Endothelial cell of umbilical vein (primary cell): ENCODE measurements at regions not wholly inside any gene's neighbourhood (a gene's known extent, or its start where the extent isn't known, plus 50 kb on each side); places are given as distances from the start of the nearest gene placed in this dataset.

Source experiments
- BruUV-seq: library from RNA; stranded (reverse); fragments of 400-500 nt; replicated peaks from 2 replicates; lab custom pipeline; 2021; lab: Mats Ljungman, UMichigan
- CTCF ChIA-PET: fragments of 300-600, 350-600 bp; sonication (Branson Sonifier 250); formaldehyde crosslinking; loops from one replicate; lab custom pipeline; 2021; ENCODE audit warnings: antibody characterized with exemption, inconsistent platforms; lab: Charles Lee
- POLR2A ChIA-PET: fragments of 300-600, 350-600 bp; sonication (Branson Sonifier 250); formaldehyde crosslinking; loops from one replicate; lab custom pipeline; 2021; ENCODE audit warnings: antibody characterized with exemption, inconsistent platforms; lab: Charles Lee
- DNase-seq: peaks from one replicate; pipeline ENCODE4 v3.0.0-alpha.2; 2011; ENCODE audit warnings: low read depth, low spot score
- FAIRE-seq: peaks from 2 replicates; lab custom pipeline; 2011; peaks lifted over from hg19 to GRCh38; lab: Jason Lieb, UNC
- H2AFZ ChIP-seq: 2 replicates; pipeline ENCODE4 v1.6.0; 2012; ENCODE audit warnings: low read depth, low read length, control low read depth, inconsistent platforms
- H3K27ac ChIP-seq: 2 replicates; pipeline ENCODE4 v1.5.1; 2011; ENCODE audit warnings: low read depth, mild to moderate bottlenecking, control low read depth, low read length, moderate library complexity; ENCODE audit not compliant: insufficient read depth
- H3K27me3 ChIP-seq, 2 experiments: 2 replicates each; pipeline versions ENCODE4 v1.6.0 to v1.6.1; 2011; ENCODE audit warnings: low read length in 2 of 2, mixed read lengths in 1 of 2; ENCODE audit not compliant: control insufficient read depth in 2 of 2, insufficient read depth in 2 of 2
- H3K36me3 ChIP-seq, 2 experiments: 2 replicates in 1 of 2; 3 replicates in 1 of 2; pipeline ENCODE4 v1.5.1; 2011; ENCODE audit warnings: low read length in 2 of 2, mild to moderate bottlenecking in 1 of 2, moderate library complexity in 1 of 2; ENCODE audit not compliant: control insufficient read depth in 2 of 2, insufficient read depth in 2 of 2; ENCODE audit errors: extremely low read depth in 1 of 2
- H3K4me1 ChIP-seq: 3 replicates; pipeline ENCODE4 v1.5.1; 2011; ENCODE audit warnings: mild to moderate bottlenecking, low read length; ENCODE audit not compliant: control insufficient read depth, insufficient read depth; ENCODE audit errors: extremely low read depth
- H3K4me2 ChIP-seq: 2 replicates; pipeline ENCODE4 v1.6.1; 2011; ENCODE audit warnings: low read length, control low read depth, mixed read lengths; ENCODE audit not compliant: insufficient read depth
- H3K4me3 ChIP-seq, 3 experiments: fragments of 200-600 bp in 1 of 3; sonication (generic), shearing (Covaris generic) in 1 of 3; replicated peaks in 1 of 3; 2 replicates each; pipeline ENCODE4 v1.5.1; 2011 to 2016; ENCODE audit warnings: control low read depth in 3 of 3, low read length in 3 of 3, mild to moderate bottlenecking in 2 of 3, inconsistent platforms in 1 of 3, low read depth in 1 of 3, moderate library complexity in 1 of 3; ENCODE audit not compliant: insufficient read depth in 1 of 3
- H3K79me2 ChIP-seq: 2 replicates; pipeline ENCODE4 v1.6.0; 2012; ENCODE audit warnings: low read length, inconsistent platforms; ENCODE audit not compliant: control insufficient read depth, insufficient read depth
- H3K9ac ChIP-seq: replicated peaks from 2 replicates; pipeline ENCODE3; 2011; ENCODE audit warnings: low read length, control low read depth; ENCODE audit not compliant: insufficient read depth; ENCODE audit errors: extremely low read depth
- H3K9me1 ChIP-seq: replicated peaks from 3 replicates; pipeline ENCODE4 v1.6.0; 2011; ENCODE audit warnings: mild to moderate bottlenecking, low read length; ENCODE audit not compliant: control insufficient read depth, insufficient read depth; ENCODE audit errors: extremely low read depth
- H3K9me3 ChIP-seq: replicated peaks from 2 replicates; pipeline ENCODE4 v1.5.1; 2012; ENCODE audit warnings: low read length, inconsistent platforms; ENCODE audit not compliant: control insufficient read depth, insufficient read depth
- H4K20me1 ChIP-seq: replicated peaks from 2 replicates; pipeline ENCODE3; 2011; ENCODE audit warnings: mild to moderate bottlenecking, low read length; ENCODE audit not compliant: control insufficient read depth, insufficient read depth; ENCODE audit errors: extremely low read depth
- EZH2 ChIP-seq: IDR thresholded peaks from 2 replicates; pipeline ENCODE4 v1.6.1; 2012; ENCODE audit warnings: borderline replicate concordance, low read depth, mild to moderate bottlenecking, moderate library complexity, low read length, inconsistent platforms; ENCODE audit not compliant: severe bottlenecking
- FOS ChIP-seq: IDR thresholded peaks from 2 replicates; pipeline ENCODE4 v1.6.1; 2011; ENCODE audit warnings: mild to moderate bottlenecking, low read length, moderate library complexity, borderline replicate concordance; ENCODE audit not compliant: insufficient read depth
- GATA2 ChIP-seq: IDR thresholded peaks from 2 replicates; pipeline ENCODE4 v1.7.0; 2011; ENCODE audit warnings: low read depth, mild to moderate bottlenecking, moderate library complexity, mixed read lengths, low read length; ENCODE audit not compliant: insufficient read length, insufficient read depth
- JUN ChIP-seq: IDR thresholded peaks from 2 replicates; pipeline ENCODE4 v1.6.1; 2011; ENCODE audit warnings: borderline replicate concordance, low read depth; ENCODE audit not compliant: insufficient read length, insufficient read depth
- MYC ChIP-seq: IDR thresholded peaks from one replicate; pipeline ENCODE4 v1.6.1; 2011; ENCODE audit warnings: mild to moderate bottlenecking, low read depth, low read length
- POLR2A ChIP-seq: IDR thresholded peaks from 2 replicates; pipeline ENCODE4 v1.6.1; 2012; ENCODE audit warnings: low read depth, mild to moderate bottlenecking, control low read depth, low read length
- POLR2AphosphoS5 ChIP-seq: IDR thresholded peaks from 2 replicates; pipeline ENCODE4 v1.6.1; 2012; ENCODE audit warnings: low read depth, mild to moderate bottlenecking, control low read depth, low read length, moderate library complexity; ENCODE audit not compliant: insufficient read depth
- dilution Hi-C: fragments of 300-500 bp; cut with MboI; formaldehyde crosslinking; loops from one replicate; pipeline ENCODE4 v1.15.0; 2019; ENCODE audit warnings: low sequenced_read_pairs; ENCODE audit not compliant: extremely low pct_ligation_motif_present
- intact Hi-C: fragments of 100-400 bp; cut with micrococcal nuclease; formaldehyde crosslinking; loops from one replicate; pipeline ENCODE4 v1.10.0; 2022
- TF ChIP-seq, protein P1 (sequence below): IDR thresholded peaks from 2 replicates; pipeline ENCODE4 v1.6.1; 2011; ENCODE audit not compliant: insufficient read depth, insufficient read length
- TF ChIP-seq, protein P2 (sequence below), 2 donors: IDR thresholded peaks; 1 replicate in 1 of 2; 2 replicates in 1 of 2; pipeline ENCODE4 v1.5.1; 2011; ENCODE audit warnings: low read length in 2 of 2, mild to moderate bottlenecking in 2 of 2, moderate library complexity in 2 of 2, control low read depth in 1 of 2, inconsistent platforms in 1 of 2, low read depth in 1 of 2; ENCODE audit not compliant: insufficient read depth in 1 of 2; ENCODE audit errors: extremely low read depth in 1 of 2

DNA sequence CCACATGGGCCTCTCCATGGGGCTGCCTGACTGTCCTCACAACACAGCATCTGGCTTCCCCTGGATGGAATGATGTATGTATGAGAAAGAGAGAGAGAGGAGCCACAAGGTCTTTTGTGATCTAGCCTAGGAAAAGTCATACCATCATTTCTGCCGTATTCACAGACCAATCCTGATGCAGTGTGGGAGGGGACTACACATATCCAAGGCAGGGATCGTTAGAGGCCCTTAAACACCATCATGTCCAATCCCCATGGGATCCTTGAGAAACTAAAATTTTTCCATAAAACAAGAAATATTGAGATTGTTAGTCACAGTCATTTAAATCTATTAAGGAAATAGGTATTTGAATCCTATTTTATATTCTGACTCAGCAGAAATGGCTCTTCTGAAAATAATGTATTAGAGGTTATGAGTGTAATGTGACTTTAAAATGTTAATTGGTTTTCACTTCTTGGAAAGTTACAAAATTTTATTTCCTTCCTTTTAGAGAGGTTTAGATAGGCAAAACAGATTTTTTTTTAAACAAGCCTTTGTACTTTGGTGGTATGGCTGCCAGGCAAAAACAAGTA is 65.1 kb upstream of the TSC22D2 start:
- DNase-seq (no peak), FAIRE-seq (no peak)
- Histone ChIP-seq H3K4me2 (no peak overlapping the region), H3K27ac (no peak overlapping the region), H2AFZ (no peak overlapping the region), H3K9me3 (no peaks in the 10 kb centered on the region), H3K27me3 (no peaks in the 10 kb centered on the region), H3K36me3 (no peaks in the 10 kb centered on the region), H3K9me1 (no peaks in the 10 kb centered on the region), H3K4me1 (peaks cover 7% of the 10 kb centered on the region), H4K20me1 (no peaks in the 10 kb centered on the region), H3K4me3 (no peak overlapping the region), H3K79me2 (no peaks in the 10 kb centered on the region), H3K9ac (no peak overlapping the region)
- TF ChIP-seq JUN (no peak), POLR2A (no peak), GATA2 (no peak), FOS (no peak), EZH2 (no peak), POLR2AphosphoS5 (no peak), MYC (no peak)
- TF ChIP-seq, protein P1, sequence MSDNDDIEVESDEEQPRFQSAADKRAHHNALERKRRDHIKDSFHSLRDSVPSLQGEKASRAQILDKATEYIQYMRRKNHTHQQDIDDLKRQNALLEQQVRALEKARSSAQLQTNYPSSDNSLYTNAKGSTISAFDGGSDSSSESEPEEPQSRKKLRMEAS, result no peak
- TF ChIP-seq, protein P2, sequence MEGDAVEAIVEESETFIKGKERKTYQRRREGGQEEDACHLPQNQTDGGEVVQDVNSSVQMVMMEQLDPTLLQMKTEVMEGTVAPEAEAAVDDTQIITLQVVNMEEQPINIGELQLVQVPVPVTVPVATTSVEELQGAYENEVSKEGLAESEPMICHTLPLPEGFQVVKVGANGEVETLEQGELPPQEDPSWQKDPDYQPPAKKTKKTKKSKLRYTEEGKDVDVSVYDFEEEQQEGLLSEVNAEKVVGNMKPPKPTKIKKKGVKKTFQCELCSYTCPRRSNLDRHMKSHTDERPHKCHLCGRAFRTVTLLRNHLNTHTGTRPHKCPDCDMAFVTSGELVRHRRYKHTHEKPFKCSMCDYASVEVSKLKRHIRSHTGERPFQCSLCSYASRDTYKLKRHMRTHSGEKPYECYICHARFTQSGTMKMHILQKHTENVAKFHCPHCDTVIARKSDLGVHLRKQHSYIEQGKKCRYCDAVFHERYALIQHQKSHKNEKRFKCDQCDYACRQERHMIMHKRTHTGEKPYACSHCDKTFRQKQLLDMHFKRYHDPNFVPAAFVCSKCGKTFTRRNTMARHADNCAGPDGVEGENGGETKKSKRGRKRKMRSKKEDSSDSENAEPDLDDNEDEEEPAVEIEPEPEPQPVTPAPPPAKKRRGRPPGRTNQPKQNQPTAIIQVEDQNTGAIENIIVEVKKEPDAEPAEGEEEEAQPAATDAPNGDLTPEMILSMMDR (IDR thresholded peaks at IDR 0.05; ENCODE audit: extremely low read depth in 1 of 2, insufficient read depth in 1 of 2, low read depth in 1 of 2, low read length in 2 of 2), result no peak
- no TSS peak for BruUV-seq
- ChIA-PET CTCF (no interaction called here), POLR2A (no interaction called here)
- dilution Hi-C loops (no loop called here), intact Hi-C loops (no loop called here)
